Stimulated activated memory B cell treated with anti-CD40 and anti-IgM and Interleukin-4, amounts not matched to agents 10 μg/mL and 1 μg/mL and 100 μg/mL, for 72 hours (primary cell): ENCODE measurements at regions not wholly inside any gene's neighbourhood (a gene's known extent, or its start where the extent isn't known, plus 50 kb on each side); places are given as distances from the start of the nearest gene placed in this dataset.

Experiments used
- ATAC-seq: fragments of 150-1000 bp; cut with Tn5 transposase; 2 replicates; pipeline ENCODE4 v1.10.0; 2021
- H3K27ac Mint-ChIP-seq: one replicate; pipeline ENCODE4 v1.8.0; 2022; ENCODE audit warnings: mild to moderate bottlenecking, mixed read lengths
- H3K27me3 Mint-ChIP-seq: one replicate; pipeline ENCODE4 v1.8.0; 2022; ENCODE audit warnings: mixed read lengths
- H3K36me3 Mint-ChIP-seq: one replicate; pipeline ENCODE4 v1.8.0; 2022; ENCODE audit warnings: mixed read lengths
- H3K4me1 Mint-ChIP-seq: one replicate; pipeline ENCODE4 v1.8.0; 2022; ENCODE audit warnings: mixed read lengths
- H3K4me3 Mint-ChIP-seq: one replicate; pipeline ENCODE4 v1.8.0; 2022; ENCODE audit warnings: mild to moderate bottlenecking, moderate library complexity, mixed read lengths
- H3K9me3 Mint-ChIP-seq: one replicate; pipeline ENCODE4 v1.8.0; 2022; ENCODE audit warnings: mixed read lengths

- ATAC-seq, result no peak
- Mint-ChIP-seq H3K4me1 (no peaks in the 10 kb centered on the region), H3K27ac (no peak overlapping the region), H3K4me3 (no peak overlapping the region), H3K9me3 (no peaks in the 10 kb centered on the region), H3K27me3 (no peaks in the 10 kb centered on the region), H3K36me3 (no peaks in the 10 kb centered on the region)
Measured at GRCh38 chr5:39779831-39780230, 355.1 kb upstream of the DAB2 start.

GRCh38 chr5:39775797-39776365 is 351.1 kb upstream of the DAB2 start:
- Mint-ChIP-seq H3K9me3 (no peaks in the 10 kb centered on the region), H3K4me1 (no peaks in the 10 kb centered on the region), H3K27me3 (no peaks in the 10 kb centered on the region), H3K27ac (no peak overlapping the region), H3K36me3 (no peaks in the 10 kb centered on the region), H3K4me3 (no peak overlapping the region)
- peak; percentile 48 for ATAC-seq

GRCh38 chr5:39775086-39775796 is 350.5 kb upstream of the DAB2 start:
- no peaks in the 10 kb centered on the region for H3K27me3 Mint-ChIP-seq
- no peak overlapping the region for H3K27ac Mint-ChIP-seq
- H3K36me3 Mint-ChIP-seq, result no peaks in the 10 kb centered on the region
- no peaks in the 10 kb centered on the region for H3K4me1 Mint-ChIP-seq
- no peak for ATAC-seq
- H3K9me3 Mint-ChIP-seq, result no peaks in the 10 kb centered on the region
- no peak overlapping the region for H3K4me3 Mint-ChIP-seq

- H3K27ac Mint-ChIP-seq, result no peak overlapping the region
- no peaks in the 10 kb centered on the region for H3K4me1 Mint-ChIP-seq
- H3K9me3 Mint-ChIP-seq, result no peaks in the 10 kb centered on the region
- H3K4me3 Mint-ChIP-seq, result no peak overlapping the region
- no peaks in the 10 kb centered on the region for H3K36me3 Mint-ChIP-seq
- no peak for ATAC-seq
- H3K27me3 Mint-ChIP-seq, result no peaks in the 10 kb centered on the region
Measured at GRCh38 chr5:39774605-39775004, 349.8 kb upstream of the DAB2 start.

- Mint-ChIP-seq H3K9me3 (no peaks in the 10 kb centered on the region), H3K4me3 (no peak overlapping the region), H3K36me3 (no peaks in the 10 kb centered on the region), H3K27ac (no peak overlapping the region), H3K4me1 (no peaks in the 10 kb centered on the region), H3K27me3 (peaks cover 9% of the 10 kb centered on the region)
- no peak for ATAC-seq
Measured at GRCh38 chr5:39772307-39772706, 347.5 kb upstream of the DAB2 start.

- Mint-ChIP-seq H3K4me3 (no peak overlapping the region), H3K4me1 (no peaks in the 10 kb centered on the region), H3K27ac (no peak overlapping the region), H3K36me3 (no peaks in the 10 kb centered on the region), H3K27me3 (peaks cover 9% of the 10 kb centered on the region), H3K9me3 (no peaks in the 10 kb centered on the region)
- ATAC-seq, result no peak
Measured at GRCh38 chr5:39767916-39768315, 343.1 kb upstream of the DAB2 start.

GRCh38 chr5:39765366-39765765 is 340.6 kb upstream of the DAB2 start:
- Mint-ChIP-seq H3K27ac (no peak overlapping the region), H3K27me3 (peaks cover 9% of the 10 kb centered on the region), H3K36me3 (no peaks in the 10 kb centered on the region), H3K4me1 (no peaks in the 10 kb centered on the region), H3K4me3 (no peak overlapping the region), H3K9me3 (no peaks in the 10 kb centered on the region)
- no peak for ATAC-seq

GRCh38 chr5:39762761-39763160 is 338.0 kb upstream of the DAB2 start:
- Mint-ChIP-seq H3K4me1 (no peaks in the 10 kb centered on the region), H3K36me3 (no peaks in the 10 kb centered on the region), H3K4me3 (no peak overlapping the region), H3K27me3 (no peaks in the 10 kb centered on the region), H3K27ac (no peak overlapping the region), H3K9me3 (no peaks in the 10 kb centered on the region)
- no peak for ATAC-seq

GRCh38 chr5:39761199-39761950 is 336.6 kb upstream of the DAB2 start:
- ATAC-seq, result no peak
- Mint-ChIP-seq H3K27me3 (no peaks in the 10 kb centered on the region), H3K4me1 (no peaks in the 10 kb centered on the region), H3K36me3 (no peaks in the 10 kb centered on the region), H3K9me3 (no peaks in the 10 kb centered on the region), H3K27ac (no peak overlapping the region), H3K4me3 (no peak overlapping the region)

- no peak for ATAC-seq
- Mint-ChIP-seq H3K9me3 (no peaks in the 10 kb centered on the region), H3K27me3 (no peaks in the 10 kb centered on the region), H3K27ac (no peak overlapping the region), H3K4me1 (no peaks in the 10 kb centered on the region), H3K36me3 (no peaks in the 10 kb centered on the region), H3K4me3 (no peak overlapping the region)
Measured at GRCh38 chr5:39760385-39761198, 335.8 kb upstream of the DAB2 start.

- no peak for ATAC-seq
- Mint-ChIP-seq H3K27me3 (no peaks in the 10 kb centered on the region), H3K4me1 (no peaks in the 10 kb centered on the region), H3K36me3 (no peaks in the 10 kb centered on the region), H3K4me3 (no peak overlapping the region), H3K27ac (no peak overlapping the region), H3K9me3 (no peaks in the 10 kb centered on the region)
Measured at GRCh38 chr5:39759701-39760100, 334.9 kb upstream of the DAB2 start.

- H3K4me1 Mint-ChIP-seq, result no peaks in the 10 kb centered on the region
- no peaks in the 10 kb centered on the region for H3K36me3 Mint-ChIP-seq
- H3K27me3 Mint-ChIP-seq, result peaks cover 2% of the 10 kb centered on the region
- no peak for ATAC-seq
- peaks cover 4% of the 10 kb centered on the region for H3K9me3 Mint-ChIP-seq
- H3K4me3 Mint-ChIP-seq, result no peak overlapping the region
- no peak overlapping the region for H3K27ac Mint-ChIP-seq
Measured at GRCh38 chr5:39758426-39758825, 333.6 kb upstream of the DAB2 start.

- H3K4me3 Mint-ChIP-seq, result no peak overlapping the region
- H3K9me3 Mint-ChIP-seq, result peaks cover 4% of the 10 kb centered on the region
- no peak overlapping the region for H3K27ac Mint-ChIP-seq
- H3K27me3 Mint-ChIP-seq, result peaks cover 10% of the 10 kb centered on the region
- no peaks in the 10 kb centered on the region for H3K36me3 Mint-ChIP-seq
- H3K4me1 Mint-ChIP-seq, result no peaks in the 10 kb centered on the region
- no peak for ATAC-seq
Measured at GRCh38 chr5:39757131-39757530, 332.4 kb upstream of the DAB2 start.

GRCh38 chr5:39755986-39756385 is 331.2 kb upstream of the DAB2 start:
- H3K36me3 Mint-ChIP-seq, result no peaks in the 10 kb centered on the region
- no peak for ATAC-seq
- H3K4me1 Mint-ChIP-seq, result no peaks in the 10 kb centered on the region
- H3K27me3 Mint-ChIP-seq, result peaks cover 10% of the 10 kb centered on the region
- peaks cover 7% of the 10 kb centered on the region for H3K9me3 Mint-ChIP-seq
- H3K27ac Mint-ChIP-seq, result no peak overlapping the region
- H3K4me3 Mint-ChIP-seq, result no peak overlapping the region

GRCh38 chr5:39755452-39755851 is 330.7 kb upstream of the DAB2 start:
- Mint-ChIP-seq H3K27ac (no peak overlapping the region), H3K4me3 (no peak overlapping the region), H3K9me3 (peaks cover 7% of the 10 kb centered on the region), H3K27me3 (peaks cover 10% of the 10 kb centered on the region), H3K36me3 (no peaks in the 10 kb centered on the region), H3K4me1 (no peaks in the 10 kb centered on the region)
- no peak for ATAC-seq
